ENCODE measurements at regions not wholly inside any gene's neighbourhood (a gene's known extent, or its start where the extent isn't known, plus 50 kb on each side); places are given as distances from the start of the nearest gene placed in this dataset.

DNA sequence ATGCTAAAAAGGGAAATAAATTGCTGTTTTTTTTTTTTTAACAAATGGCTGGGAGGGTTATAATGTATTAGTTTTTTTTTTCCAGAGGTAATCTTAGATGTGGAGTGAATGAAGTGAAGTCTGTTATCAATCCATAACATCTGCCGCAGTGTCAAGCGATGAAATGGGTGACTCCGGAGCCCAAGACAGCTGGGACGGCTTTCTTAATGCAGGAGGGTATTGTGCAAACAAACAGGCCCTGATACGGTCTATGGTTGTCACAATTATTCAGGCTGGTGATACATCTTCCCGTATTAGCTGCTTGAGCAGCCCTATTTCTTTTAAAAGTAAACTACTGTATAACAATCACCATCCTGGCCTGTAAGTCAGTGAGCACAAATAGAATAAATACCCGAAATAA, 1231.2 kb downstream of the GATA3 start:
- no peak overlapping the region for H3K4me3 ChIP-seq (ENCODE audit: low read depth, low read length, poor library complexity, severe bottlenecking)
- no peaks in the 10 kb centered on the region for H3K36me3 ChIP-seq (ENCODE audit: insufficient read depth, low read length)
- no peaks in the 10 kb centered on the region for H3K9me3 ChIP-seq (ENCODE audit: low read length)
- no peaks in the 10 kb centered on the region for H3K9me2 ChIP-seq (ENCODE audit: low read depth, low read length)
- no peak overlapping the region for H3K4me2 ChIP-seq (ENCODE audit: low read length)
- H3F3A ChIP-seq (ENCODE audit: insufficient read depth, low read length): no peaks in the 10 kb centered on the region
- no peaks in the 10 kb centered on the region for H3K79me2 ChIP-seq (ENCODE audit: insufficient read depth, low read length)
- H3K4me1 ChIP-seq (ENCODE audit: insufficient read depth, low read length, severe bottlenecking): no peaks in the 10 kb centered on the region
- H4K20me1 ChIP-seq (ENCODE audit: insufficient read depth, low read length): no peaks in the 10 kb centered on the region
- no peaks in the 10 kb centered on the region for H3K27me3 ChIP-seq (ENCODE audit: insufficient read depth, low read length)
- no peak overlapping the region for H3K27ac ChIP-seq (ENCODE audit: low read depth, low read length, poor library complexity, severe bottlenecking)
- no peak overlapping the region for H3K9ac ChIP-seq (ENCODE audit: low read length)
- no peak for TF ChIP-seq EZH2 (IDR thresholded peaks at IDR 0.05; ENCODE audit: borderline replicate concordance, low read length)
- TF ChIP-seq, protein P1, sequence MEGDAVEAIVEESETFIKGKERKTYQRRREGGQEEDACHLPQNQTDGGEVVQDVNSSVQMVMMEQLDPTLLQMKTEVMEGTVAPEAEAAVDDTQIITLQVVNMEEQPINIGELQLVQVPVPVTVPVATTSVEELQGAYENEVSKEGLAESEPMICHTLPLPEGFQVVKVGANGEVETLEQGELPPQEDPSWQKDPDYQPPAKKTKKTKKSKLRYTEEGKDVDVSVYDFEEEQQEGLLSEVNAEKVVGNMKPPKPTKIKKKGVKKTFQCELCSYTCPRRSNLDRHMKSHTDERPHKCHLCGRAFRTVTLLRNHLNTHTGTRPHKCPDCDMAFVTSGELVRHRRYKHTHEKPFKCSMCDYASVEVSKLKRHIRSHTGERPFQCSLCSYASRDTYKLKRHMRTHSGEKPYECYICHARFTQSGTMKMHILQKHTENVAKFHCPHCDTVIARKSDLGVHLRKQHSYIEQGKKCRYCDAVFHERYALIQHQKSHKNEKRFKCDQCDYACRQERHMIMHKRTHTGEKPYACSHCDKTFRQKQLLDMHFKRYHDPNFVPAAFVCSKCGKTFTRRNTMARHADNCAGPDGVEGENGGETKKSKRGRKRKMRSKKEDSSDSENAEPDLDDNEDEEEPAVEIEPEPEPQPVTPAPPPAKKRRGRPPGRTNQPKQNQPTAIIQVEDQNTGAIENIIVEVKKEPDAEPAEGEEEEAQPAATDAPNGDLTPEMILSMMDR (IDR thresholded peaks at IDR 0.05; ENCODE audit: low read length): no peak
- no peak overlapping the region for H2AFZ ChIP-seq (ENCODE audit: low read length)

DNA sequence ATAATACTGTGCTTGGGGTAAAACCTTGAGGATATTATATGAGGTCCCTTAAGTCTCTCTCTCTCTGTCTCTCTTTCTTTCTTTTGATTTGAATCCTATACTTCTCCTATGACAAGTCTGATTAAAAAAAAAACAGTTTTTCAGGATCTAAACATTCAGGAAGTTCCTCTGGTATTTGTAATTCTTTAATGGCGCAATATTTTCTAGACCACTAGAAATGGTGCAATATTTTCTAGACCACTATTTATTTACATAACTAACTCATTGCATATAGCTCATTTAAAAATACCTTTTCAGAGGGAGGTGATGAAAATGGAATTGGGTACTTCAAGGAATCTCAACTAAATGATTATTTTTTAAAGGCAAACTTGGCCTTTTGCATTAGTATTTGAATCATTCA, 1235.3 kb downstream of the GATA3 start:
- Histone ChIP-seq H3K79me2 (ENCODE audit: insufficient read depth, low read length) (no peaks in the 10 kb centered on the region), H3K9ac (ENCODE audit: low read length) (no peak overlapping the region), H3K4me3 (ENCODE audit: low read depth, low read length, poor library complexity, severe bottlenecking) (no peak overlapping the region), H3K4me2 (ENCODE audit: low read length) (no peak overlapping the region), H3K4me1 (ENCODE audit: insufficient read depth, low read length, severe bottlenecking) (no peaks in the 10 kb centered on the region), H3F3A (ENCODE audit: insufficient read depth, low read length) (no peaks in the 10 kb centered on the region), H2AFZ (ENCODE audit: low read length) (no peak overlapping the region), H4K20me1 (ENCODE audit: insufficient read depth, low read length) (no peaks in the 10 kb centered on the region), H3K36me3 (ENCODE audit: insufficient read depth, low read length) (no peaks in the 10 kb centered on the region), H3K9me3 (ENCODE audit: low read length) (no peaks in the 10 kb centered on the region), H3K9me2 (ENCODE audit: low read depth, low read length) (no peaks in the 10 kb centered on the region), H3K27me3 (ENCODE audit: insufficient read depth, low read length) (no peaks in the 10 kb centered on the region), H3K27ac (ENCODE audit: low read depth, low read length, poor library complexity, severe bottlenecking) (no peak overlapping the region)
- TF ChIP-seq, protein P1 (IDR thresholded peaks at IDR 0.05; ENCODE audit: low read length): no peak
- TF ChIP-seq EZH2 (IDR thresholded peaks at IDR 0.05; ENCODE audit: borderline replicate concordance, low read length): no peak

DNA sequence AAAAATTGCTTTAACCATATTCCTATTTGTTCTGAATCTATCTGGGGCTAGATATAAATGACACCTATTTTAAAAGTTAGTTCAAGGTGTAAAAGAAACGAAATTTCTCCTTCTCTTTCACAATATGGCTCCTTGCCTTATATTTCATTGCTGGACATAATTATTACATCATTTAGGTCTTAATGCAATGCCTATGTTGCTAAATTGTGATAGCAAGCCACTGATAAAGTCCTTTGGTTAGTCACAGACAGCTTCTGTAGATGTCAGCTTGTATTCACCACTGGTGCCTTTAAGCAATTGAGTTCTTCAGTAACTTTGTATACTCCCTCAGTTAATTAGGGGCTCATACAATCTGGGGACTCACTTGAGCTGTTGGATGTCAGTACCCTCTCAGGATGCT, 1236.6 kb downstream of the GATA3 start:
- Histone ChIP-seq H3K4me3 (ENCODE audit: low read depth, low read length, poor library complexity, severe bottlenecking) (no peak overlapping the region), H2AFZ (ENCODE audit: low read length) (no peak overlapping the region), H3K4me2 (ENCODE audit: low read length) (no peak overlapping the region), H3K36me3 (ENCODE audit: insufficient read depth, low read length) (no peaks in the 10 kb centered on the region), H3K9ac (ENCODE audit: low read length) (no peak overlapping the region), H3K9me2 (ENCODE audit: low read depth, low read length) (no peaks in the 10 kb centered on the region), H3K79me2 (ENCODE audit: insufficient read depth, low read length) (no peaks in the 10 kb centered on the region), H3K27ac (ENCODE audit: low read depth, low read length, poor library complexity, severe bottlenecking) (no peak overlapping the region), H3F3A (ENCODE audit: insufficient read depth, low read length) (no peaks in the 10 kb centered on the region), H4K20me1 (ENCODE audit: insufficient read depth, low read length) (no peaks in the 10 kb centered on the region), H3K9me3 (ENCODE audit: low read length) (no peaks in the 10 kb centered on the region), H3K4me1 (ENCODE audit: insufficient read depth, low read length, severe bottlenecking) (no peaks in the 10 kb centered on the region), H3K27me3 (ENCODE audit: insufficient read depth, low read length) (no peaks in the 10 kb centered on the region)
- TF ChIP-seq, protein P1 (IDR thresholded peaks at IDR 0.05; ENCODE audit: low read length): no peak
- TF ChIP-seq EZH2 (IDR thresholded peaks at IDR 0.05; ENCODE audit: borderline replicate concordance, low read length): no peak
